HG03108 (cell line): ENCODE measurements at regions not wholly inside any gene's neighbourhood (a gene's known extent, or its start where the extent isn't known, plus 50 kb on each side); places are given as distances from the start of the nearest gene placed in this dataset.

Experiments
- ATAC-seq: cut with Tn5 transposase; IDR thresholded peaks from one replicate; pipeline ENCODE4 v1.9.1; 2021; ENCODE audit warnings: moderate library complexity; ENCODE audit not compliant: unreplicated experiment

- no peak for ATAC-seq
Measured at GRCh38 chr6:166728884-166729530, 102.0 kb upstream of the RPS6KA2 start.

- no peak for ATAC-seq
Measured at GRCh38 chr6:166726201-166726600, 99.2 kb upstream of the RPS6KA2 start.

- ATAC-seq: no peak
Measured at GRCh38 chr6:166725571-166725970, 98.5 kb upstream of the RPS6KA2 start.

- no peak for ATAC-seq
Measured at GRCh38 chr6:166724576-166724975, 97.5 kb upstream of the RPS6KA2 start.

- ATAC-seq: no peak
Measured at GRCh38 chr6:166722785-166723184, 95.7 kb upstream of the RPS6KA2 start.

- ATAC-seq: no peak
Measured at GRCh38 chr6:166721576-166721975, 94.5 kb upstream of the RPS6KA2 start.

GRCh38 chr6:166720856-166721255, 93.8 kb upstream of the RPS6KA2 start:
- ATAC-seq: no peak

- ATAC-seq: no peak
Measured at GRCh38 chr6:166719019-166719418, 92.0 kb upstream of the RPS6KA2 start.

GRCh38 chr6:166718516-166718915, 91.5 kb upstream of the RPS6KA2 start:
- no peak for ATAC-seq

GRCh38 chr6:166716910-166717617, 90.0 kb upstream of the RPS6KA2 start:
- no peak for ATAC-seq

GRCh38 chr6:166715992-166716391, 88.9 kb upstream of the RPS6KA2 start:
- ATAC-seq: no peak

- no peak for ATAC-seq
Measured at GRCh38 chr6:166715065-166715464, 88.0 kb upstream of the RPS6KA2 start.

GRCh38 chr6:166714581-166714980, 87.5 kb upstream of the RPS6KA2 start:
- ATAC-seq: no peak

- ATAC-seq: no peak
Measured at GRCh38 chr6:166714187-166714510, 87.1 kb upstream of the RPS6KA2 start.

- no peak for ATAC-seq
Measured at GRCh38 chr6:166713434-166714186, 86.6 kb upstream of the RPS6KA2 start.

- no peak for ATAC-seq
Measured at GRCh38 chr6:166712286-166713228, 85.5 kb upstream of the RPS6KA2 start.

- ATAC-seq: no peak
Measured at GRCh38 chr6:166710084-166710483, 83.0 kb upstream of the RPS6KA2 start.

GRCh38 chr6:166708460-166708859, 81.4 kb upstream of the RPS6KA2 start:
- no peak for ATAC-seq

- no peak for ATAC-seq
Measured at GRCh38 chr6:166707045-166707444, 80.0 kb upstream of the RPS6KA2 start.

- no peak for ATAC-seq
Measured at GRCh38 chr6:166705069-166705468, 78.0 kb upstream of the RPS6KA2 start.

GRCh38 chr6:166704171-166704570, 77.1 kb upstream of the RPS6KA2 start:
- ATAC-seq: no peak
